ENCODE measurements at regions not wholly inside any gene's neighbourhood (a gene's known extent, or its start where the extent isn't known, plus 50 kb on each side); places are given as distances from the start of the nearest gene placed in this dataset.

- Histone ChIP-seq H3K4me1 (peaks cover 66 to 88% (median 81%) of the 10 kb centered on the region in 10 experiments), H3K27me3 (no peaks in the 10 kb centered on the region), H3K4me2 (peak overlapping the region; percentile 65 to 89 (median 76)), H3K27ac (peak overlapping the region; percentile 73 to 94 (median 85)), H3K9me3 (replicated peaks in 1 of 11) (peaks cover 0 to 21% (median 6%) of the 10 kb centered on the region in 11 experiments; a peak in 9 of 22 replicates), H3K36me3 (no peaks in the 10 kb centered on the region), H3K4me3 (peak overlapping the region in 2 of 10 experiments; percentile 2 to 35; a peak in 4 of 20 replicates), H4K20me1 (no peaks in the 10 kb centered on the region), H3K9ac (peak overlapping the region; percentile 64 to 80 (median 73); a peak in 21 of 22 replicates)
- no peak for TF ChIP-seq Cebpa-rat (IDR thresholded peaks at IDR 0.05)
These were observed 128.8 kb upstream of the MAP3K1 start for GRCh38 chr5:56686337-56687195.

GRCh38 chr5:56685503-56686217 is 129.7 kb upstream of the MAP3K1 start:
- Histone ChIP-seq H3K4me1 (peaks cover 58 to 86% (median 75%) of the 10 kb centered on the region in 10 experiments), H3K4me3 (no peak overlapping the region), H3K9ac (peak overlapping the region; percentile 64 to 80 (median 73); a peak in 19 of 22 replicates), H3K27ac (peak overlapping the region; percentile 73 to 94 (median 85)), H3K27me3 (no peaks in the 10 kb centered on the region), H3K36me3 (no peaks in the 10 kb centered on the region), H4K20me1 (no peaks in the 10 kb centered on the region), H3K9me3 (replicated peaks in 1 of 11) (peaks cover 0 to 22% (median 6%) of the 10 kb centered on the region in 11 experiments; a peak in 11 of 22 replicates), H3K4me2 (peak overlapping the region; percentile 65 to 89 (median 76))
- no peak for TF ChIP-seq Cebpa-rat (IDR thresholded peaks at IDR 0.05)

- Histone ChIP-seq H3K4me2 (peak overlapping the region in 10 of 11 experiments; percentile 0 to 89 (median 14); a peak in 10 of 22 replicates), H3K4me1 (peaks cover 46 to 83% (median 60%) of the 10 kb centered on the region in 10 experiments), H3K9me3 (replicated peaks in 1 of 11) (peaks cover 0 to 31% (median 8%) of the 10 kb centered on the region in 11 experiments; a peak in 13 of 22 replicates), H3K27ac (peak overlapping the region in 6 of 11 experiments; percentile 2 to 41 (median 26); a peak in 7 of 22 replicates), H3K27me3 (no peaks in the 10 kb centered on the region), H3K4me3 (no peak overlapping the region), H3K36me3 (no peaks in the 10 kb centered on the region), H3K9ac (no peak overlapping the region), H4K20me1 (no peaks in the 10 kb centered on the region)
- no peak for TF ChIP-seq Cebpa-rat (IDR thresholded peaks at IDR 0.05)
These were observed 131.2 kb upstream of the MAP3K1 start for GRCh38 chr5:56684159-56684558.

GRCh38 chr5:56683733-56684132 is 131.6 kb upstream of the MAP3K1 start:
- Histone ChIP-seq H3K27ac (peak overlapping the region in 5 of 11 experiments; percentile 5 to 41 (median 29); a peak in 4 of 22 replicates), H3K4me1 (peaks cover 41 to 79% (median 56%) of the 10 kb centered on the region in 10 experiments), H3K4me3 (no peak overlapping the region), H3K27me3 (no peaks in the 10 kb centered on the region), H3K9ac (no peak overlapping the region), H4K20me1 (no peaks in the 10 kb centered on the region), H3K9me3 (replicated peaks in 1 of 11) (peaks cover 0 to 33% (median 8%) of the 10 kb centered on the region in 11 experiments; a peak in 13 of 22 replicates), H3K4me2 (peak overlapping the region in 4 of 11 experiments; percentile 7 to 29 (median 20); a peak in 7 of 22 replicates), H3K36me3 (no peaks in the 10 kb centered on the region)
- TF ChIP-seq Cebpa-rat (IDR thresholded peaks at IDR 0.05), result no peak

- Histone ChIP-seq H3K27ac (no peak overlapping the region), H3K9me3 (replicated peaks in 1 of 11) (peaks cover 0 to 36% (median 11%) of the 10 kb centered on the region in 11 experiments; a peak in 13 of 22 replicates), H3K4me1 (peaks cover 37 to 74% (median 51%) of the 10 kb centered on the region in 10 experiments), H3K36me3 (no peaks in the 10 kb centered on the region), H3K4me2 (peak overlapping the region in 3 of 11 experiments; percentile 13 to 29 (median 27); a peak in 4 of 22 replicates), H3K9ac (no peak overlapping the region), H3K4me3 (no peak overlapping the region), H4K20me1 (no peaks in the 10 kb centered on the region), H3K27me3 (no peaks in the 10 kb centered on the region)
- TF ChIP-seq Cebpa-rat (IDR thresholded peaks at IDR 0.05), result no peak
These were observed 132.1 kb upstream of the MAP3K1 start for GRCh38 chr5:56683281-56683680.

GRCh38 chr5:56681346-56681745 is 134.0 kb upstream of the MAP3K1 start:
- no peak overlapping the region for H3K9ac ChIP-seq
- peaks cover 0 to 44% (median 11%) of the 10 kb centered on the region in 11 experiments; a peak in 14 of 22 replicates for H3K9me3 ChIP-seq (replicated peaks in 1 of 11)
- no peaks in the 10 kb centered on the region for H4K20me1 ChIP-seq
- peaks cover 0 to 2% (median 0%) of the 10 kb centered on the region in 11 experiments; a peak in 1 of 22 replicates for H3K36me3 ChIP-seq
- H3K27me3 ChIP-seq, result no peaks in the 10 kb centered on the region
- H3K4me2 ChIP-seq, result peak overlapping the region in 7 of 11 experiments; percentile 0 to 24 (median 4); a peak in 6 of 22 replicates
- TF ChIP-seq Cebpa-rat (IDR thresholded peaks at IDR 0.05), result no peak
- peaks cover 20 to 76% (median 35%) of the 10 kb centered on the region in 10 experiments for H3K4me1 ChIP-seq
- no peak overlapping the region for H3K4me3 ChIP-seq
- no peak overlapping the region for H3K27ac ChIP-seq

GRCh38 chr5:56680731-56681130 is 134.6 kb upstream of the MAP3K1 start:
- H3K4me2 ChIP-seq, result peak overlapping the region in 3 of 11 experiments; percentile 0 to 21 (median 15); a peak in 4 of 22 replicates
- peaks cover 14 to 76% (median 30%) of the 10 kb centered on the region in 10 experiments for H3K4me1 ChIP-seq
- H3K9ac ChIP-seq, result no peak overlapping the region
- no peak overlapping the region for H3K27ac ChIP-seq
- peaks cover 0 to 46% (median 11%) of the 10 kb centered on the region in 11 experiments; a peak in 14 of 22 replicates for H3K9me3 ChIP-seq (replicated peaks in 1 of 11)
- no peak overlapping the region for H3K4me3 ChIP-seq
- H4K20me1 ChIP-seq, result no peaks in the 10 kb centered on the region
- TF ChIP-seq Cebpa-rat (IDR thresholded peaks at IDR 0.05), result no peak
- no peaks in the 10 kb centered on the region for H3K27me3 ChIP-seq
- H3K36me3 ChIP-seq, result peaks cover 0 to 3% (median 0%) of the 10 kb centered on the region in 11 experiments; a peak in 1 of 22 replicates

GRCh38 chr5:56677690-56678305 is 137.6 kb upstream of the MAP3K1 start:
- Histone ChIP-seq H3K9me3 (replicated peaks in 1 of 11) (peaks cover 0 to 41% (median 9%) of the 10 kb centered on the region in 11 experiments; a peak in 13 of 22 replicates), H3K4me1 (peaks cover 16 to 76% (median 27%) of the 10 kb centered on the region in 10 experiments), H3K36me3 (peaks cover 0 to 3% (median 0%) of the 10 kb centered on the region in 11 experiments; a peak in 1 of 22 replicates), H3K27ac (peak overlapping the region in 1 of 11 experiments; percentile 0; a peak in 1 of 22 replicates), H3K9ac (no peak overlapping the region), H3K4me3 (no peak overlapping the region), H4K20me1 (no peaks in the 10 kb centered on the region), H3K27me3 (no peaks in the 10 kb centered on the region), H3K4me2 (peak overlapping the region in 4 of 11 experiments; percentile 1 to 80 (median 44); a peak in 4 of 22 replicates)
- no peak for TF ChIP-seq Cebpa-rat (IDR thresholded peaks at IDR 0.05)
